H1 (cell line): ENCODE measurements at regions not wholly inside any gene's neighbourhood (a gene's known extent, or its start where the extent isn't known, plus 50 kb on each side); places are given as distances from the start of the nearest gene placed in this dataset.

Source experiments
- CTCF ChIP-seq, 3 experiments: IDR thresholded peaks; 1 replicate in 2 of 3; 2 replicates in 1 of 3; pipeline versions ENCODE4 v1.5.1 to v1.6.1; 2011; ENCODE audit warnings: low read length in 3 of 3, mild to moderate bottlenecking in 3 of 3, inconsistent platforms in 2 of 3, low read depth in 1 of 3, moderate library complexity in 1 of 3; ENCODE audit not compliant: insufficient read depth in 1 of 3; ENCODE audit errors: control extremely low read depth in 1 of 3
- JUN ChIP-seq: IDR thresholded peaks from 2 replicates; pipeline ENCODE4 v1.6.1; 2011; ENCODE audit warnings: low read depth, mild to moderate bottlenecking, improper control_type of control experiment, low read length
- MAX ChIP-seq: IDR thresholded peaks from 2 replicates; pipeline ENCODE4 v1.6.1; 2012; ENCODE audit warnings: inconsistent platforms
- POLR2A ChIP-seq, 2 experiments: IDR thresholded peaks; 1 replicate in 1 of 2; 2 replicates in 1 of 2; pipeline ENCODE4 v1.6.1; 2011; ENCODE audit warnings: low read depth in 2 of 2, low read length in 2 of 2, mild to moderate bottlenecking in 2 of 2; ENCODE audit errors: control extremely low read depth in 1 of 2
- POU5F1 ChIP-seq: IDR thresholded peaks from 2 replicates; pipeline ENCODE4 v1.6.1; 2011; ENCODE audit warnings: low read depth, mild to moderate bottlenecking, low read length, moderate library complexity
- RFX5 ChIP-seq: IDR thresholded peaks from 2 replicates; pipeline ENCODE4 v1.6.1; 2011; ENCODE audit warnings: low read depth, low read length, improper control_type of control experiment, borderline replicate concordance
- TAF7 ChIP-seq: optimal IDR thresholded peaks from 2 replicates; pipeline ENCODE3; 2011; ENCODE audit warnings: low read depth, mild to moderate bottlenecking, inconsistent platforms, low read length, moderate library complexity, borderline replicate concordance

GRCh38 chrX:33725535-33726210 lies 406.4 kb downstream of the FAM47A start:
- TF ChIP-seq JUN, result no peak
- no peak for TF ChIP-seq POLR2A (IDR thresholded peaks at IDR 0.05; ENCODE audit: control extremely low read depth in 1 of 2, low read depth in 2 of 2, low read length in 2 of 2)
- TF ChIP-seq TAF7, result no peak
- no peak for TF ChIP-seq RFX5
- no peak for TF ChIP-seq CTCF (IDR thresholded peaks at IDR 0.05; ENCODE audit: control extremely low read depth in 1 of 3, insufficient read depth in 1 of 3, low read depth in 1 of 3, low read length in 3 of 3)
- no peak for TF ChIP-seq MAX
- TF ChIP-seq POU5F1, result no peak
